22Rv1 (cell line): ENCODE measurements at regions not wholly inside any gene's neighbourhood (a gene's known extent, or its start where the extent isn't known, plus 50 kb on each side); places are given as distances from the start of the nearest gene placed in this dataset.

ENCODE experiments used
- ZFX ChIP-seq: fragments of 450-650 bp; IDR thresholded peaks from 2 replicates; pipeline ENCODE4 v1.6.1; 2017; ENCODE audit warnings: antibody characterized with exemption, borderline replicate concordance
- TF ChIP-seq, protein P1 (sequence below): fragments of 450-650 bp; IDR thresholded peaks from 2 replicates; pipeline ENCODE4 v1.5.1; 2017; ENCODE audit warnings: mild to moderate bottlenecking

DNA sequence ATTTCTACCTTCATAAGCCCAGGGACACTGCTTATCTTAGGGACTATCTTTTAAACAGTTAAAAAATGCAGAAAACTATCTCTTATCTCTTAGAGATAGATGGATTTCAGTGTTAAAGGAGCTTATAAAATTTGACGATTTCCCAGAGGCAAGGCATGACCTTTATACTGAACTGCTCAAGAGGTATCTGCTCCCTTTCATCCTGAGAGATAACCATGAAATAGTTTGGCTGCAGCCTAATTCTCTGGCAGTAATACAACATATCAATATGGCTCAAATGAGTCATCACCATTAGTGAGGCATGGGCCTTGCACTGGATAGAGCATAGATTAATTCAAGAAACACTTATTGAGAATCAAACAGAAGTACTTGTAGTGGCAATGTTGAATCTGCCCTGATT, 348.2 kb upstream of the GRIA3 start:
- TF ChIP-seq, protein P1, sequence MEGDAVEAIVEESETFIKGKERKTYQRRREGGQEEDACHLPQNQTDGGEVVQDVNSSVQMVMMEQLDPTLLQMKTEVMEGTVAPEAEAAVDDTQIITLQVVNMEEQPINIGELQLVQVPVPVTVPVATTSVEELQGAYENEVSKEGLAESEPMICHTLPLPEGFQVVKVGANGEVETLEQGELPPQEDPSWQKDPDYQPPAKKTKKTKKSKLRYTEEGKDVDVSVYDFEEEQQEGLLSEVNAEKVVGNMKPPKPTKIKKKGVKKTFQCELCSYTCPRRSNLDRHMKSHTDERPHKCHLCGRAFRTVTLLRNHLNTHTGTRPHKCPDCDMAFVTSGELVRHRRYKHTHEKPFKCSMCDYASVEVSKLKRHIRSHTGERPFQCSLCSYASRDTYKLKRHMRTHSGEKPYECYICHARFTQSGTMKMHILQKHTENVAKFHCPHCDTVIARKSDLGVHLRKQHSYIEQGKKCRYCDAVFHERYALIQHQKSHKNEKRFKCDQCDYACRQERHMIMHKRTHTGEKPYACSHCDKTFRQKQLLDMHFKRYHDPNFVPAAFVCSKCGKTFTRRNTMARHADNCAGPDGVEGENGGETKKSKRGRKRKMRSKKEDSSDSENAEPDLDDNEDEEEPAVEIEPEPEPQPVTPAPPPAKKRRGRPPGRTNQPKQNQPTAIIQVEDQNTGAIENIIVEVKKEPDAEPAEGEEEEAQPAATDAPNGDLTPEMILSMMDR = no peak
- no peak for TF ChIP-seq ZFX
